C4-2B (cell line): ENCODE measurements at regions not wholly inside any gene's neighbourhood (a gene's known extent, or its start where the extent isn't known, plus 50 kb on each side); places are given as distances from the start of the nearest gene placed in this dataset.

Source experiments
- H3K27ac ChIP-seq: fragments of 450-650 bp; 2 replicates; pipeline ENCODE4 v1.5.1; 2017
- CTCF ChIP-seq: fragments of 450-650 bp; conservative IDR thresholded peaks from 2 replicates; pipeline ENCODE4 v1.5.1; 2017; ENCODE audit warnings: mild to moderate bottlenecking
- ZFX ChIP-seq: fragments of 450-650 bp; IDR thresholded peaks from 2 replicates; pipeline ENCODE4 v1.6.1; 2017

- H3K27ac ChIP-seq = no peak overlapping the region
- no peak for TF ChIP-seq ZFX
Observed at GRCh38 chr14:95442016-95442632, 74.3 kb downstream of the SYNE3 start.

GRCh38 chr14:95440951-95441350 is 75.5 kb downstream of the SYNE3 start:
- TF ChIP-seq CTCF (no peak), ZFX (no peak)
- no peak overlapping the region for H3K27ac ChIP-seq

GRCh38 chr14:95440496-95440895 is 76.0 kb downstream of the SYNE3 start:
- TF ChIP-seq CTCF (no peak), ZFX (no peak)
- no peak overlapping the region for H3K27ac ChIP-seq

- no peak for TF ChIP-seq CTCF
- no peak for TF ChIP-seq ZFX
Observed at GRCh38 chr14:95439881-95440280, 76.6 kb downstream of the SYNE3 start.

DNA sequence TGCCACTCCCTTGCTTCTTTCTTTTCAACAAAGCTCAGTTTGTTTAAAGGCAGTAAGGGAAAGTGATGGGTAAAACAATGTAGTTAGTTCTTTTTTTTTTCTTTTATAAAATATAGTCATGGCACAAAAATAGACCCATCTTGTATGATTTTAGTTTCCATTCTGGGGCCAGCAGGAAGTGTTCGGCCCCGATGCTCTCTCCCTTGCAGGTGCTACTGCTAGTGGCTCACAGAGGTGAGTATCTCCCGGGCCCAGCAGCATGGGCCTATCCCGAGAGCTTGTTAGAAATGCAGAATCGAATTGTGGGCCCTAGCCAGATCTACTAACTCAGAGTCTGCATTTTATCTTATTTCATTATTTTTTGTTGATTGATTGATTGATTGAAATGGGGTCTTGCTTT is 78.7 kb downstream of the SYNE3 start:
- TF ChIP-seq CTCF = no peak
- no peak for TF ChIP-seq ZFX
- H3K27ac ChIP-seq = no peak overlapping the region

More at GRCh38 chr14:95439881-95440280, 76.6 kb downstream of the SYNE3 start:
- H3K27ac ChIP-seq = no peak overlapping the region

DNA sequence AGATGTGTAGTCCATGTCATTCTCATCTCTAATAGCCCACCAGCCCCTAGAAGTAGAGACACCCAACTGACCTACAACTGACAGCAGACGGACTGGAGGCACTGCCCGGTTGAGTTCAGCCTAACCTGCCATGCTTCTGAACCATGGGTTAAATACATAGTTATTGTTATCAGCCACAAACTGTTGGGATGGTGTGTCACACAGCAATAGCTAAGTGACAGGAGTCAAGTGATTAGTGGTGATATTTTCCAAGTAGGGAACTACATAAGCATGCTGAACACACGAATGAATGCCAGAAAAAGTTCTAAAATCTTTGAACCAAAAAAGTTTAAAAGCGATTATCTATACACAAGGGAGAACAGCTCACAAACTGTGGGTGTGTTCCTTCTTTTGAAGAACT is 80.1 kb downstream of the SYNE3 start:
- TF ChIP-seq ZFX (no peak), CTCF (no peak)
- no peak overlapping the region for H3K27ac ChIP-seq

- TF ChIP-seq ZFX = no peak
- no peak for TF ChIP-seq CTCF
- H3K27ac ChIP-seq = no peak overlapping the region
Observed at GRCh38 chr14:95434121-95434520, 82.3 kb downstream of the SYNE3 start.

GRCh38 chr14:95433094-95433478 is 83.4 kb downstream of the SYNE3 start:
- H3K27ac ChIP-seq = no peak overlapping the region
- TF ChIP-seq ZFX (no peak), CTCF (no peak)
